NCI-H146 (cell line): ENCODE measurements at regions not wholly inside any gene's neighbourhood (a gene's known extent, or its start where the extent isn't known, plus 50 kb on each side); places are given as distances from the start of the nearest gene placed in this dataset.
"Not testable (repeated sequence)": the region's sequence is repeated elsewhere in the genome, so short reads cannot be mapped to it uniquely, and the experiment has no call there.

ENCODE experiments used
- DNase-seq: peaks from one replicate; lab custom pipeline; 2025; lab: John Stamatoyannopoulos, UW

GRCh38 chr10:22079921-22080320 lies 76.4 kb upstream of the DNAJC1 start:
- not testable (repeated sequence) for DNase-seq

DNA sequence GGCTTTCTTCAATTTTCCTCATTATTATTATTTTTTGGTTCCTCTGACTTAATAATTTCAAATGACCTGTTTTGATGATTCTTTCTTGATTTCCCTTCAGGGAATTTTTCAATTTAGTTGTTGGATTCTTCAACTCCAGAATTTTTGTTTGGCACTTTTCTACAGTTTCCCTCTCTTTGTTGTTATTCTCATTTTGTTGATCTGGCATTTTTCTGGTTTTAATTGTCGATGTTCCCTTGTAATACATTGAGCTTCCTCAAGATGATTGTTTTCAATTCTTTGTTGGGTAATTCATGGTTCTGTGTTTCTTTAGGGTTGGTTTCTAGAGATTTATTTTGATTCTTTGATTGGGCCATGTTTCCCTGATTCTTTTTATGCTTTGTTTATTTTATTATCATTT lies 67.8 kb upstream of the DNAJC1 start:
- no peak for DNase-seq

- DNase-seq: no peak
Observed at GRCh38 chr10:22067091-22067490, 63.6 kb upstream of the DNAJC1 start.

GRCh38 chr10:22060984-22061383 lies 57.5 kb upstream of the DNAJC1 start:
- DNase-seq: not testable (repeated sequence)

DNA sequence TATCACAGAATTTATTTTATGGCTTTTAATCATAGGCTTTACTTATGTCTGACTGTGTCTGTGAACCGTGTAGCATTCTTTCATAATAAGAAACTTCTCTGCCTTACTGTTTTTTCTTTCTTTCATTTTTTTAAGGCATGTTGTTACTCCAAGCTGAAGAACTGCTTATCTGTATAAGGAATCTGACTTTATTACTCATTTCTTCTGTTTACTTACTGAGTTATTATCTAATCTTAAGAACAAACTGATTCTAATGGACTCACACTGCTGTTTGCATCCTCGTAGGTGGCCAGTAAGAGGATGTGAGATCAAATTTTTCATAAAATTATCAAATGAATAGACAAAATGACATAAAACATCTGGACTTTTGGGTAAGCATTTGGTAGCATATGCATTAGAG lies 54.7 kb upstream of the DNAJC1 start:
- no peak for DNase-seq

DNA sequence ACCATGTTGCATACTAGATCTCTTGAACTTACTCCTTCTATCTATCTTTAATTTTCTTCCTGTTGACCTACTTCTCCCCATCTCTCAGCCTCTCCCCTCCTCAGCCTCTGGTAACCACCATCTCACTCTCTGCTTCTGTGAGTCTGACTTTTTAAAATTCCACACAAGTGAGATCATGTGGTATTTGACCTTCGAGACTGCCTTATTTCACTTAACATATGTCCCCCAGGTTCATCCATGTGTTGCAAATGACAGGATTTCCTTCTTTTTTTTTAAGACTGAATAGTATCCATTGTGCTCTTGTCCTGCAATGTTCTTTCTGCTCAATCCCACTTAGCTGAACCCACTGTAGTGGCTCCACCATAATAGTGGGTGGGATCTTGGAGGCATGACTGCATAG lies 51.4 kb upstream of the DNAJC1 start:
- DNase-seq: no peak
